GM10266 (cell line): ENCODE measurements at regions not wholly inside any gene's neighbourhood (a gene's known extent, or its start where the extent isn't known, plus 50 kb on each side); places are given as distances from the start of the nearest gene placed in this dataset.
"Not testable (repeated sequence)": the region's sequence is repeated elsewhere in the genome, so short reads cannot be mapped to it uniquely, and the experiment has no call there.

Experiments used
- DNase-seq: peaks from one replicate; pipeline ENCODE4 v3.0.0; 2012; ENCODE audit errors: extremely low spot score
- TF ChIP-seq, protein P1 (sequence below): IDR thresholded peaks from 2 replicates; pipeline ENCODE4 v1.5.1; 2012; ENCODE audit warnings: mild to moderate bottlenecking, low read depth; ENCODE audit not compliant: control insufficient read depth, insufficient read depth; ENCODE audit errors: missing control alignments

DNA sequence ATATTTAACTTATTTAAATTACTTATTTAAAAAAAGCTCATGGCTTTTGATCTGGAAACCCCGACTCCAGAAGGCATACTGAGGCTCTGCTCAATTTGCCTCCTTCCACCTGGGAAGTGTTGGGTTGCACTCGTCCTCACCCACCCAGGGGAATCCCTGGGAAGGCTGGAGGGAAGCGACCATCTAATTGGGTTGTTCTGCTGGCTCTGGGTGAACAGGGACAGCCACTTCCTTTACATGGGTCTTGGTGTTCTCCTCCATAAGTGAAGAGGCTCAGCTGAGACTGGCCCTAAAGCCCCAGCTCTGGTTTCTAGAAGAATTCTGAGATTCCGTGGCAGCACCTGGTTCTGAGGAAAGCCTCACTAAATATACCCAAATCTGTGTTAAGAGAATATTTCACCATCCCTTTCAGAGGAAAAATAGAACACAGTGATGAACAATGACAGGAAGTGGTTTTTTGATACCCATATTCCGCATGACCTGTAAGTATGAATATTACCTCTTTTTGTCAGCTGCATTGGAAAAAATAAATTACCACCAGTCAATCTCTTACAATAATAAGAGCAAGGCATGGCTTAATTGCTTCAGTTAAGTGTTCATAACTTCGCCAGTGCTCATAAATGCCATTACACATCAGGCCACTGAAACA is 131.1 kb upstream of the SHH start:
- no peak for DNase-seq
- TF ChIP-seq, protein P1, sequence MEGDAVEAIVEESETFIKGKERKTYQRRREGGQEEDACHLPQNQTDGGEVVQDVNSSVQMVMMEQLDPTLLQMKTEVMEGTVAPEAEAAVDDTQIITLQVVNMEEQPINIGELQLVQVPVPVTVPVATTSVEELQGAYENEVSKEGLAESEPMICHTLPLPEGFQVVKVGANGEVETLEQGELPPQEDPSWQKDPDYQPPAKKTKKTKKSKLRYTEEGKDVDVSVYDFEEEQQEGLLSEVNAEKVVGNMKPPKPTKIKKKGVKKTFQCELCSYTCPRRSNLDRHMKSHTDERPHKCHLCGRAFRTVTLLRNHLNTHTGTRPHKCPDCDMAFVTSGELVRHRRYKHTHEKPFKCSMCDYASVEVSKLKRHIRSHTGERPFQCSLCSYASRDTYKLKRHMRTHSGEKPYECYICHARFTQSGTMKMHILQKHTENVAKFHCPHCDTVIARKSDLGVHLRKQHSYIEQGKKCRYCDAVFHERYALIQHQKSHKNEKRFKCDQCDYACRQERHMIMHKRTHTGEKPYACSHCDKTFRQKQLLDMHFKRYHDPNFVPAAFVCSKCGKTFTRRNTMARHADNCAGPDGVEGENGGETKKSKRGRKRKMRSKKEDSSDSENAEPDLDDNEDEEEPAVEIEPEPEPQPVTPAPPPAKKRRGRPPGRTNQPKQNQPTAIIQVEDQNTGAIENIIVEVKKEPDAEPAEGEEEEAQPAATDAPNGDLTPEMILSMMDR: no peak

DNA sequence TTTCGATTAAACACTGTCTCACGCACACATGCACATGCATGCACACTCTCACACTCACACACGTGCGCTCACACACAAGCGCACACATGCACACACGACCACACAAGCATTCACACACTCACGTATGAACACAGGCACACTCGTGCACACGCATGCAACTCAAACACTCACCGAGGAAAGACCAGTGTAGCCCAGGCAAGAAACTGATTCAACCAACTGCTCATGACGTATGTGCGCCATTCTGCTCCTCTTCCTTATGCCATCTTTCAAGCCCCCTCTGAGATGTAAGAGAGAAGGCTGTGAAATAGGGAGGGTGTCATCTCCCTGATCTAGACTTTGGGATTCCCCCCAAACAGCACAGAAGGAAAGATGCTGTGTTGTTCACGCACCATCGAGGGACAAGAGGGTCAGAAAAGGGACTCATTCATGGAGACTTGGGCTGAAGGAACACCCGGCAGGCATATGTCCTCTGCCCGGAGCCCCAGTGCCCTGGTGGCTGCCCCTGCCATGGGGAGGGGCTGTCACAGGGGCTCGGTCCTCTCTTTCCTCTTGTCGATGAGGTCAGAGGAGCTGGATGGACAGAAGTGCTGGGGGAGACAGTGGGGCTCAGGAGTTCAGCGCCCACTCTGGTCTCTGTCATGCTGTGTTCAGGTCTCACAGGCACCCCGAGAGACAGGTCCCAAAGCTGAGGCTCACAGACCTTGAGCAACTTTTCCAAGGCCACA is 130.1 kb upstream of the SHH start:
- no peak for DNase-seq
- TF ChIP-seq, protein P1: no peak

DNA sequence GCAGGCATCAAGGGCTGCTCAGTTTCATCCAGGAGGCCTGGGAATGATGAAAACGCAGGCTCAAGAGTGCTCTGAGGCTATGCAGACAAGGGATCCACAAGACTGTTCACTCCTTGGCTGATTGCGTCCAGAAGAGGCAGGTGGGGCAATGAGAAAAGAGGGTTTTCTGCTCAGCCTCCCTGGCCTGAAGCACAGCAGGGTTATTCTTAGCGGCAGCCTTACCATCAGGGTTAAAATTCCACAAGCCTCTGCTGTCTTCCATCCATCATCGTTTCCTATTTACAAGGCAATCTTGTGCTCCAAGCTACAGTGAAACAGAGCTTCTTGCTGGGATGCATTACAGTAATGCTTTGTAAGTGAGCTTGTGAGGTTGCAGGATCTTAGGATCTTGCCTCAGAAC is 129.4 kb upstream of the SHH start:
- DNase-seq: no peak

DNA sequence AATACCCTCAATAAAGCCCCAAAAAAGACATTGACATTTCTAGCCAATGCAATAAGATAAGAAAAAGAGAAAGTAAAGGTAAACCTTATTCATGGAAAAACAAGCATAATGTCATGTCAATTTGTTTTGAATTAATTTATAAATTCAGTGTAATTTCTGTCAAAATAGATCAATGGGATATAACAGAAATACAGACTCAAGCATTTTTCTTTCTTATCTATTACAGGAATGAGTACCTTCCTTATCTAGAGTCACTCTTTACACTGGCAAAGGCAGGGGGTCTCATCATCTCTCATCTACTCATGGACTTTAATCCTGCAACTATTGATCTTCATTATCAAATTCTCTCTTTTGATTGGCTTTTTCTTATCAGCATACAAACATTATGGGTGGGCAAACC is 127.1 kb upstream of the SHH start:
- DNase-seq: no peak
- TF ChIP-seq, protein P1: no peak

More for the DNA sequence above, 129.4 kb upstream of the SHH start:
- TF ChIP-seq, protein P1: no peak

DNA sequence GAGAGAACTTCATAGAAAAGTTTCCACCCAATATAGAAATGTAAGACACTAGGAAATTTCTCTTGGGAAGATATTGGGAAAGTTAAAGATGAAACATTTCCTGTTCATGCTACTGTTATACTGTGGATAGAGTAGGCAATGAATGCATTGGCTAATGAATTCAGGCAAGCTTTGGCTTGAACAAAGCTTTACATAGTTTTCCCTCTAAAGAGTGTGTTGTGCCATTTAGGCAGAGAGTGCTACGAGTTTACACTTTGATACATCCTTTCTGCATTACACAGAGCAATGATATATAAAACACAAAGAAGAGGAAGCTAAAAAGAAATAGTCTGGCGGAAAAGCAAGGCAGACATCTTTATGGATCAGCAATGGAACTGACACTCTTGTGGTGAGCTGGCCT is 125.9 kb upstream of the SHH start:
- TF ChIP-seq, protein P1: no peak
- DNase-seq: no peak

DNA sequence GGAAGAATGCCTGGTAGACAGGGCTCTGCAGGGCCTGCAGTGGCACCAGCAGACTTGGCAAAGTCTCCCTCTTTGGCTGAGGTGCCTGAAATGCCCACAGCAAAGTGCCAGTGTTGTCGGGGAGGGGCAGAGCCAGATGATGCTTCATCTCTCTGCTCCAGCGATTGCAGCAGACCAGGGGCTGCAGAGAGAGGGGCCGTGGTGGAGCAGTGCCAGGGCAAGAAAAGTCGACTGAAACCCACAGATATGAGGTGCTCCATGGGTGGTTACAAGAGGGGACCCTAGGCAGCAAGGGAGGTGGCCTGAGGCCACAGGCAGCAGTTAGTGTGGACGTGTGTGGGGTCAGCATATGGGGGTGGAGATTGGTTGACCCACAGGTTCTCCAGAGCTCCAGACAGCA is 123.5 kb upstream of the SHH start:
- TF ChIP-seq, protein P1: no peak
- no peak for DNase-seq

DNA sequence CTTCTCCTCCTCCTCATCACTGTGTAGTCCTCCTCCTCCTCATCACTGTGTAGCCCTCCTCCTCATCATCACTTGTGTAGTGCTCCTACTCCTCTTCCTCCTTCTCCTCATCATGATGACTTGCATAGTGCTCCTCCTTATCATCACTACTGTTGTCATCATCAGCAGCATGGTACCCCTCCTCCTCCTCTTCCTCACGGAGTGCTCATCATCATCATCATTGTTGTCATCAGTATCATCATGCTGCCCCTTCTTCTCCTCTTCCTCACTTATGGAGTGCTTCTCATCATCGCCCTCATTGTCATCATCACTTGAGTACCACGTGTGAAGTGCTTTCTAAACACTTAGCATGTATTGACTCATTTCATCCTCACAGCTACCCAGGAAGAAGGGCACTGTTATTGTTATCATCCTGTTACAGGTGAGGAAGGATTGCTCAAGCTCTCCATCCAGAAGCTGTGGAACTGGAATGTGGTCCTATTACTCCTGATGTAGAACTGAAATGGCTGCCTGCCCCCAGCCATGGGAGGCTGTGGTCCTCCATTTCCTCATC is 122.8 kb upstream of the SHH start:
- TF ChIP-seq, protein P1: no peak
- no peak for DNase-seq

DNA sequence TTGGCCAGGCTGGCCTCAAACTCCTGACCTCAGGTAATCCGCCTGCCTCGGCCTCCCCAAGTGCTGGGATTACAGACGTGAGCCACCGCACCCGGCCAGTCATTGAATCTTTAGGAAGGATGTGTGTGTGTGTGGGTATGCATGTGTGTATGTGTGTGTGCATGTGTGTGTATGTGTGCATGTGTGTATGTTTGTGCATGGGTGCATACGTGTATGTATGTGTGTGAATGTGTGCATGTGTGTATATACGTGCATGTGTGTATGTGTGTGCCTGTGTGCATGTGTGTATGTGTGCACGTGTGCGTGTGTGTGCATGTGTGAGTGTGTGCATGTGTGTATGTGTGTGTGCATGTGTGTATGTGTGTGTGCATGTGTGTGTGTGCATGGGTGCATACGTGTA is 120.1 kb upstream of the SHH start:
- DNase-seq: not testable (repeated sequence)
